ENCODE measurements at regions not wholly inside any gene's neighbourhood (a gene's known extent, or its start where the extent isn't known, plus 50 kb on each side); places are given as distances from the start of the nearest gene placed in this dataset.

DNA sequence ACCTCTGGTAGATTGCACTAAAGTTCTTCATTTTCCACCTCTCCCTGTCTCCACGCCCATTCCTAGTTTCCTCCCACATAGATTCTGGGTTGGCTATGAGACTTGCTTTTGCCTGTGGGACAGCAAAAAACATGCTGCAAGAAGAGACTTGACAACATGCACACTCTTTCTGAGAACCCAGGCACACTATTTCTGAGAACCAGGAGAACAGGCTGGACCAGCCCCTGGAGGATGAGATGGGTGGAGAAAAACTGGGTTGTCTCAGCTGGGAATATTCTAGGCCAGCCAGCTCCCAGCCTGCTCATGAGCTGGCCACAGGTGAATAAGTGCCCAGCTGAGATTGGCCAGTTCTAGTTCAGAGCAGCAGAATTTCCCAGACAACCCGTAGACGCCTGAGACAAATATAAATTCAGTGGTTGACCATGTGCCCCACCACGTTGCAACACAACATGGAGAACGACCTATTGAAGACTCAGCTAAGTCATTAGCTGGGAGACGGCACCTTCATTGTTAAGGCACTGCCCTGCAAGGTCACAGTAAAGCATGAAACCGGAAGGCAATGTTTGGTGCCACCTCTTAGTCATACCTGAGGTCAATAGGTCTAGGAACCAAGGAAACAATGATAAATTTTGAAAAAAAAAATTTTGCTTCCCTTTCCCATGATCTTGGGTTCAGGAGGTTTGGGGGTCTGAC lies 92.7 kb upstream of the AKR1E2 start:
- no peak for DNase-seq (ENCODE audit: low spot score)

DNA sequence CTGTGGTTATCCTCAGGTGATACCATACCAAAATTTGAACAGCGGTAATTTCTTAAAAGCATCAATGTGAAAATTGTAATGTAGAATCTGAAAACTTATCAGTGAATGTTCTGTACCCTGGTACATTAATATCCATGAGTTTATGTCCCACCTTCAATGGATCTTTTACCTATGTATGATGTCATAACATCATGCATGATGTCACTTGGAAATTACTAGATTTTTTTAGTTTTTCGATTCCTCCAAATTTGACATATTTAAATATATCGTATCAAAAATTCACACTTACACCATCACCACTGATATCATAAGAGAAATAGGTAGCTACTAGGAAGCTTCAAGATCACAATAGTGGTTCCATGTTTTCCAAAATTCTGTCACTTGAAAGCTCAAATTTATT lies 95.0 kb upstream of the AKR1E2 start:
- DNase-seq (ENCODE audit: low spot score): no peak

DNA sequence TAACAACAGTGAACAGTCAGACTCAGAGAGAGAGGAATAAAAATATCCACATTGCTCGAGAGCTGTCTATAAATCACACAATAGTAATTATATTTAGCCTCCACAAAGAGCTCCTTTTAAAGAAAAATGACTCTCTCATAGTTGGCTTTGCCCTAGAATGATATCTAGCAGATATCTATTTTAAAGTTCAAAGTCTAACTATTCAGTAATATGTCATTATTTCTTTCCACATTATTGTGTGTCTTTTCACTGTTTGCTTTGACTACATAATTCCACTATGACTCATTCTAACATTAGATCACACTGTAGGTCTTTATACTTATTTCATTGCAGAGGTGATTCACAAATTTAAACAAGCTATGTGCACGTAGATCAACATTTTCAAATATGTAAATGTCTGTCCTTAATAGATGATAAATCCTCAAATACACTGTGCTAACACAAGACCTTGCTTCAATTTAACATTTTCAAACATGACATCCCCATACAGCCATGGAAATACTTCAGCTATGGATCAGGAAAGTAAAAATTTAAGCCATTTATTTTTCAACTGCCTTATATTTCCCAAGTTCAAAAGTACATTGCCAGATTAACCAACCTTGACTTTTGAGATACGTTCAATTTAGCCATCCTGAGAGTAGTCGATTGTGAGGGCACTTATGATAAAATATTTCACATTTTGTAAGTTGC lies 99.9 kb upstream of the AKR1E2 start:
- DNase-seq (ENCODE audit: low spot score): no peak

GRCh38 chr10:4723860-4724259 lies 102.1 kb upstream of the AKR1E2 start:
- DNase-seq (ENCODE audit: low spot score): no peak

- DNase-seq (ENCODE audit: low spot score): no peak
Measured at GRCh38 chr10:4721999-4722753, 103.8 kb upstream of the AKR1E2 start.

- no peak for DNase-seq (ENCODE audit: low spot score)
Measured at GRCh38 chr10:4720463-4720862, 105.5 kb upstream of the AKR1E2 start.

DNA sequence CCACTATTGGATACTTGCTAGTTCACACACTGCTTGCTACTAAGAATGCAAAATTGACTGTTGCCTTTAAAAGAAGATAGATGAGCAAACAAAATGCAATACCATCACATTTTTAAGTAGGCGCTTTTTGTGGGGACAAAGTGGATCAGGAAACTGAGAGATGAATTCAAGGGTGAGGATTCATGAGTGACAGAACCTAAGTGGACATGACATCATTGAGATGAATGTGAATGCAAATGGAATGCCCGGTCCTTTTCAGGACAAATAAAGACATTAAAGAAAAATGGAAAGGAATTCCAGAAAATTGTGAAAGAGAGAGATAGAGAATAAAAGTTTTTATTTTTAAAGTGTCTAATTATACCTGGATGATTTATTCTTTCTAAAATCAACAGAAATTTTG lies 106.3 kb upstream of the AKR1E2 start:
- DNase-seq (ENCODE audit: low spot score): no peak

DNA sequence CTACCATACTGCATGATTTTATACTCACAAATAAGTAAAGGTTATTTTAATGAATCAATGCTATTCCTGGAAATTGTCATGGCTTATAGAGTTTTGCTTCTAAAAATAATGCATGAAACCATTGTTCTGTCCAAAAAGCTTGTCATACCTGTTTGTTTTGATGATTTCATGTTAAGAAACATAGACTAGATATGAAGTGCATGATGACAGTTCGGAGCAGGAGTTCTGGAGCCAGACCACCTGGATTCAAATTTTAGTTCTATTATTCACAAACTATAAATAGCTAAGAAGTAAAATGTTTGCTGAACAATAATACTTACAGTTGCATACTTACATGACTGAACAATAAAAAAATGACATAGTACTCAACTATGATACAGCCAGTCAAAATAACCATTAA lies 107.0 kb upstream of the AKR1E2 start:
- no peak for DNase-seq (ENCODE audit: low spot score)

DNA sequence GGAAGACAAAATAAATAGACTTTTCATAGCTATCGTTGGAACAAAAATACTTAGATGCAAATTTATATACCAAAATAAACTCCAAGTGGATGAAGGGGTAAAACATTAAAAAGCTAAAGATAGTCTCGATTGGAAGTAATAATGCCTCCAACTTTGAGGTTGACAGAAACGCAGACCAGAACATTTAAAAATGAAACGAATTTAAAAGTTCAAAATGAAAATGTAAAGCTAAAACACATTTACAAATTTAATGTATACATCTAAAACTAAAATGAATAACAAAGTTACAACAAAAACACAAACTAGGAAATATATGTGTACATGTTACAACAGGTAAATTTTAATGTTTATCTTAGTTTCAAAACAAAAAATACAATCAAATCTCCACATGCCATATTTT lies 107.5 kb upstream of the AKR1E2 start:
- DNase-seq (ENCODE audit: low spot score): no peak

DNA sequence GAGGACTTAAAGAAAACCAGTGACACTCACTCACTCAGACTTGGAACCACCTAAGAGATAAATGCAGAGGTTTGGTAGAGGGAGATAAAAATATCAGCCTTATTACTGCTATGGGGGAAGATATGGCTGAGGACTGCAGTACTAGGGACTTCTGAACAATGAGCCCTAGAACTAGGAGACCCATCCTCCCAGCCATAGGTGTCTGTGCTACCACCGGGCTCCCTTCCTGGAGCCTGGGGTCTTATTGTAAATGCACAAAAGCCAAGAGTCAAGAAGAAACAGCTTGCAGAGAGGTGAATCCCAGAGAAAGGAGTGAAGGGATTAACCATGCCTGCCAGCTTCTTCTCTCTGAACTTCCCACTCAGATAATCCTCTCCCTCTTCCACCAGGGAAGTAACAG lies 108.3 kb upstream of the AKR1E2 start:
- DNase-seq (ENCODE audit: low spot score): no peak

DNA sequence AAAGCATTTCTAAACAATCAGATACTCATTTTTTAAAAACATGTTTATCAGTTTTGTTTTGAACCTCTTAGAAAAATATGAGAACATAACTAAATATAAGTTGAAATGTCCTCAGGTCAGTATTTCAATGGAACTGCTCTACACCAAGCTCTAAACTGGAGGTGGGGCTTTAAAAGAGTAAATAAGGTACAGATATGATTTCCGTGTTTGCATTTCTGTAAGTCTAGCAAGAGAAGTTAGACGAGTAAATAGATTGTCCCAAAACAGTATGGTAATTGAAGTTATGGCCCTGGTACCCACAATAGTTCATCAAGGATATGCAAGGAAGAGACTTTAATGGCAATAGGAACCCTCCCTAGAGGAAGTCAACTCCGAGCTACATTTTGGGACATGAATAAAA lies 115.1 kb upstream of the AKR1E2 start:
- DNase-seq (ENCODE audit: low spot score): no peak

GRCh38 chr10:4708123-4708759 lies 117.8 kb upstream of the AKR1E2 start:
- DNase-seq (ENCODE audit: low spot score): no peak

DNA sequence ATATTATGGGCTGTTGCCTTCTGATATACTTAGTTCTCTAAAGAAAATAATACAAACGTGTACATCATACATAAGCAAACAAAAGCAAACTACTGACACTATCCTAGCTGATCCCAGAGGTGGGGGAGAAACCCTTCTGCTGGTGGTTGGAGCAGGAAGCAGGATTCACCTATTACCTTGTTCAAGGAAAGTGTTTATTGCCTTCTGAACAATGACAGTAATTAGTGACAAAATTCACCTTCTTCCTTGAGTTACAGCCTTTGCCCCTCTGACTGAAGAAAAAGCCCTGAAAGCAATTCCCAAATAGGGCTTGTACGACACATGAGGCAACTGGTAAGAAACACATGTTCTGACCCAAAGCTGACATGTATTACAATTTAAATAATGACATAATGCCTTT lies 118.8 kb upstream of the AKR1E2 start:
- no peak for DNase-seq (ENCODE audit: low spot score)

- no peak for DNase-seq (ENCODE audit: low spot score)
Measured at GRCh38 chr10:4704034-4704545, 121.9 kb upstream of the AKR1E2 start.

DNA sequence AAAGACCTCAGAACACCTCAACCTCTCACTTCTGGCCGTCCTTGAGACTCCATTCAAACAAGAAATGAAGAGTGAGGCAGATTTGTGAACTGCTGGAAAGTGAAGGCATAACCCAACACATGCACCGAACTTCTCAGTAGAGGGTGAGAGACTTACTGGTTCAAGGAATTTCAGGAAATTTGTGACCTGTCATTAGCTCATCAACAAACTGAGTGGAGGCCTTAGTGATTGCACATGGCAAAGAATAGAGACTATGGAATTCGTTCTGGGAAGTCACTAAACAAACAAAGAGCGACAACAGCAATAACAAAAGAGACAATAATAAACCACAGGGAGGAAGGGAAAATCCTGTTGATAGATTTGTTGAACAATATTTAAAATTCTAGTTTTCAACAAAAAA lies 125.0 kb upstream of the AKR1E2 start:
- no peak for DNase-seq (ENCODE audit: low spot score)

DNA sequence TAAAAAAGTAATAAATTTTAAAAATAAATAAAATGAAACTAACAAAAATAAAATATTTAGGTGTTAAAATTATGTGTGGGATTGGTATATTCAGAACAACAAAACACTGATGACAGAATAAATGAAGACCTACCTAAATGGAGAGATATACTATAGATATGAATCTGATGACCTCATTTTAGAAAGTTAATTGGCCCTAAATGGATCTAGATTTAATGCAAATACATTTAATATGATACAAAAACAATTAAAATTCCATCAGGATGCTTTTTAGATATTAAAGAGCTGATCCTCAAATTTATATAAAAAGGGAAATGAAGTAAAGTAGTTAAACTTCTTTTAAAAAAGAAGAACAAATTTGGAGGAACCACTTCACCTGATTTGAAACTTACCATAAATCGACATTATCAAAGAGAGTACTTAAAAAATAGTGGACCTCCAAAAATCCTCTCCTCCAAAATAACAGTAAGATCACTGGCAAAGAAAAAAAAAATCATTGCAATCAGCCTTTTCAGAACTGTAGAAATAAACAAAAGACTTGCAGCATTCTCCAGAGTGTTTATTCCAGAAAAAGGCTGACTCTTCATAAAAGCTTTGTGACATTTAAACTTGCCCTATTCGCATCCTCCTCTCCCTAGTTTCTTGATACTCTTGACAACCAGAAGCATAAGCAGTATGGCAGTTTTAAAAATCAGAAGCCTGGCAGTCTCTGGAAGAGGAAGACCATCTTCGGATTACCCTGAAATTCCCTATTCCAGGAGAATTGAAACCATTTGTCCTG lies 125.9 kb upstream of the AKR1E2 start:
- no peak for DNase-seq (ENCODE audit: low spot score)

- DNase-seq (ENCODE audit: low spot score): no peak
Measured at GRCh38 chr10:4698075-4698474, 127.9 kb upstream of the AKR1E2 start.

DNA sequence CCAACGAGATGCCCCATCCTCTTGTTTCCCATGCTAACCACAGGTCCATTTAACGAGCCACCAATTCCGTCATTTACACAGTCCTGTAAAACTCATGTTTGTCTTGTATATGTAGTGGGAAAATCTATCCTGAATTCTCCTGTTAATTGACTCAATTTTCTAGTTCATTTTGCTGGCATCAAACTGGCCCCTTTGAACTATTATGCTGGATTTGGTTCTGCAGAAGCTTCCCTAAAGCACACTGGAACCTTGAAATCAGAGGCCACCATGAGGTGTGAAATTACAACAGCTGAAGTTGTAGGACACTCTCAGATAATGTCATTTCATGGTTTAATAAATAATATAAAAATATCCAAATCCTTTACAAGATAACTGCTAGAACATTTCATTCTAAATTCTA lies 129.8 kb upstream of the AKR1E2 start:
- no peak for DNase-seq (ENCODE audit: low spot score)

DNA sequence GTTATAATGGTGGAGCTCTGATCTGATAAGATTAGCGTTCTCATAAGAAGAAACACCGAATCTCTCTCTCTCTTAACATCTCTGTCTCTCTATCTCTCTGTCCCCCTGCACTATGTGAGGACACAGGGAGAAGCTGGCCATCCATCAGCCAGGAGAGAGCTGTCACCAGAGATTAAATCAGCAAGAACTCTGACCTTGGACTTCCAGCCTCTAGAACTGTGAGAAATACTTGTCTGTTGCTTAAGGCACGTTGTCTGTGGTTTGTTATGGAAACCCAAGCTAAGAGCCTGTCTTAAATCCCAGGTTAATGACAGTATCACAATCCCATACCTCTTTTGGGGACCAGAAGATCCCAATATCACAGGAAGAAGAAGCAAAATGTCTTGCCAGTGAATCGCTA lies 132.0 kb upstream of the AKR1E2 start:
- no peak for DNase-seq (ENCODE audit: low spot score)

GRCh38 chr10:4692206-4692605 lies 133.8 kb upstream of the AKR1E2 start:
- DNase-seq (ENCODE audit: low spot score): no peak

DNA sequence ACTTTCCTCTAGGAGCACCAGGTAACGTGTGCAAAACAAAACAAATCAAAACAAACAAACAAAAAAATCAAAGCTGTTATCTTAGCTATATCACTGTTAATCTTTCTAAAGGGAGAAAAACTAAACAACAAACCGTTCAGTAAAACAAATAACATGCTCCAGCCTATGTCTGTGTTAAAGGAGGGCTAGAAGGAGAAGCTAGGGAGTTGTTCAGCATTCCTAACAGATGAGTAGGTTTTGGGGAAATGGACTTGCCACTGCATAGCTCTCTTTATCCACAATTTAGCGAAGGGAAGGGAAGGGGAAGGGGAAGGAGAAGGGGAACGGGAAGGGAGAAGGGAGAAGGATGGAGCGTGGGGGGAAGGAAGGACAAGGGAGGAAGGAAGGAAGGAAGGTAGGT lies 134.2 kb upstream of the AKR1E2 start:
- DNase-seq (ENCODE audit: low spot score): no peak

GRCh38 chr10:4691301-4691700 lies 134.7 kb upstream of the AKR1E2 start:
- DNase-seq (ENCODE audit: low spot score): no peak
